A673 (cell line): ENCODE measurements at regions not wholly inside any gene's neighbourhood (a gene's known extent, or its start where the extent isn't known, plus 50 kb on each side); places are given as distances from the start of the nearest gene placed in this dataset.

Experiments used
- BruUV-seq: library from RNA; stranded (reverse); fragments of 400-500 nt; replicated peaks from 2 replicates; lab custom pipeline; 2021; lab: Mats Ljungman, UMichigan
- CTCF ChIA-PET: fragments of 300-600 bp; sonication (Branson Sonifier 250); formaldehyde crosslinking; loops from one replicate; lab custom pipeline; 2022; ENCODE audit warnings: antibody characterized with exemption; lab: Charles Lee
- POLR2A ChIA-PET: fragments of 300-600 bp; sonication (Branson Sonifier 250); formaldehyde crosslinking; loops from one replicate; lab custom pipeline; 2022; ENCODE audit warnings: antibody characterized with exemption; ENCODE audit not compliant: low non-redundant PET; lab: Charles Lee
- DNase-seq: peaks from one replicate; pipeline ENCODE4 v3.0.0-alpha.2; 2015; ENCODE audit warnings: low spot score
- H3K27ac ChIP-seq: fragments of 200-600 bp; sonication (generic); 2 replicates; pipeline ENCODE4 v1.5.1; 2016; ENCODE audit warnings: mixed run types, low read depth, mild to moderate bottlenecking, mixed read lengths, antibody characterized with exemption, low read length; ENCODE audit not compliant: poor library complexity, severe bottlenecking
- H3K27me3 ChIP-seq: fragments of 200-600 bp; sonication (generic); replicated peaks from 2 replicates; pipeline ENCODE4 v1.6.1; 2017; ENCODE audit warnings: mixed run types, low read depth, mild to moderate bottlenecking, mixed read lengths, antibody characterized with exemption, low read length; ENCODE audit not compliant: insufficient read depth, poor library complexity
- H3K36me3 ChIP-seq: fragments of 200-600 bp; sonication (generic); 2 replicates; pipeline ENCODE4 v1.6.1; 2016; ENCODE audit warnings: mixed run types, mild to moderate bottlenecking, mixed read lengths, antibody characterized with exemption, low read length; ENCODE audit not compliant: insufficient read depth, poor library complexity, severe bottlenecking
- H3K4me1 ChIP-seq: fragments of 200-600 bp; sonication (generic); 2 replicates; pipeline ENCODE4 v1.6.1; 2017; ENCODE audit warnings: mixed run types, mild to moderate bottlenecking, mixed read lengths, antibody characterized with exemption, low read length; ENCODE audit not compliant: insufficient read depth, poor library complexity, severe bottlenecking
- H3K4me3 ChIP-seq: fragments of 200-600 bp; sonication (generic); 2 replicates; pipeline ENCODE4 v1.5.1; 2016; ENCODE audit warnings: low read depth, mixed run types, mild to moderate bottlenecking, mixed read lengths, low read length; ENCODE audit not compliant: poor library complexity, severe bottlenecking
- H3K9me3 ChIP-seq: fragments of 200-600 bp; sonication (generic); 2 replicates; pipeline ENCODE4 v1.6.1; 2016; ENCODE audit warnings: mixed run types, low read depth, mild to moderate bottlenecking, mixed read lengths, antibody characterized with exemption, low read length; ENCODE audit not compliant: poor library complexity, severe bottlenecking
- CTCF ChIP-seq: fragments of 300-800, 200-600 bp; sonication (generic); conservative IDR thresholded peaks from 2 replicates; pipeline ENCODE4 v1.5.1; 2017; ENCODE audit warnings: low read depth, mild to moderate bottlenecking, antibody characterized with exemption, low read length, moderate library complexity, mixed read lengths
- EZH2 ChIP-seq: fragments of 200-600 bp; sonication (generic); IDR thresholded peaks from 2 replicates; pipeline ENCODE4 v1.6.1; 2017; ENCODE audit warnings: borderline replicate concordance, low read depth, mild to moderate bottlenecking, mixed read lengths, antibody characterized with exemption, low read length; ENCODE audit not compliant: poor library complexity, severe bottlenecking
- intact Hi-C: fragments of 100-400 bp; cut with micrococcal nuclease; formaldehyde crosslinking; loops from one replicate; pipeline ENCODE4 v1.10.0; 2022; ENCODE audit not compliant: unreplicated experiment

- H3K27ac ChIP-seq = no peak overlapping the region
- no peaks in the 10 kb centered on the region for H3K9me3 ChIP-seq
- no peak for TF ChIP-seq CTCF
- no peak for TF ChIP-seq EZH2
- H3K36me3 ChIP-seq = no peaks in the 10 kb centered on the region
- intact Hi-C loops = loop anchor here (2.0 to 5.0 kb wide), 4 partner anchors 223 to 929 kb away; no protein-coding TSS in a partner anchor
- no peak overlapping the region for H3K4me3 ChIP-seq
- no TSS peak for BruUV-seq
- DNase-seq = no peak
- ChIA-PET POLR2A (no interaction called here), CTCF (no interaction called here)
- no peaks in the 10 kb centered on the region for H3K27me3 ChIP-seq
- H3K4me1 ChIP-seq = peaks cover 14% of the 10 kb centered on the region
Observed at GRCh38 chr1:244271691-244272308, 179.9 kb downstream of the ADSS2 start.

GRCh38 chr1:244272471-244273261 lies 179.0 kb downstream of the ADSS2 start:
- Histone ChIP-seq H3K9me3 (no peaks in the 10 kb centered on the region), H3K36me3 (no peaks in the 10 kb centered on the region), H3K27me3 (no peaks in the 10 kb centered on the region), H3K4me1 (peaks cover 14% of the 10 kb centered on the region), H3K4me3 (no peak overlapping the region), H3K27ac (no peak overlapping the region)
- TF ChIP-seq EZH2 = no peak
- TF ChIP-seq CTCF = peak; percentile 99
- no TSS peak for BruUV-seq
- POLR2A ChIA-PET = no interaction called here
- intact Hi-C loops = loop anchor here (2.0 to 5.0 kb wide), 4 partner anchors 224 to 930 kb away; no protein-coding TSS in a partner anchor
- CTCF ChIA-PET = no interaction called here
- peak; percentile 85 for DNase-seq

GRCh38 chr1:244273262-244273844 lies 178.4 kb downstream of the ADSS2 start:
- H3K27ac ChIP-seq = peak overlapping the region; percentile 49

More at GRCh38 chr1:244273262-244273844, 178.4 kb downstream of the ADSS2 start:
- no peaks in the 10 kb centered on the region for H3K27me3 ChIP-seq
- CTCF ChIA-PET = no interaction called here
- DNase-seq = peak; percentile 5
- H3K4me1 ChIP-seq = peaks cover 14% of the 10 kb centered on the region
- H3K9me3 ChIP-seq = no peaks in the 10 kb centered on the region
- intact Hi-C loops = loop anchor here (2.0 to 5.0 kb wide), 4 partner anchors 225 to 931 kb away; no protein-coding TSS in a partner anchor
- TF ChIP-seq CTCF = no peak
- no peak for TF ChIP-seq EZH2
- POLR2A ChIA-PET = no interaction called here
- H3K36me3 ChIP-seq = no peaks in the 10 kb centered on the region
- no TSS peak for BruUV-seq
- H3K4me3 ChIP-seq = peak overlapping the region; percentile 12
